SK-N-SH (cell line): ENCODE measurements at regions not wholly inside any gene's neighbourhood (a gene's known extent, or its start where the extent isn't known, plus 50 kb on each side); places are given as distances from the start of the nearest gene placed in this dataset.
"Not testable (repeated sequence)": the region's sequence is repeated elsewhere in the genome, so short reads cannot be mapped to it uniquely, and the experiment has no call there.

ENCODE experiments used
- CTCF ChIA-PET: fragments of 300-600, 350-600 bp; formaldehyde crosslinking; extraction: SDS; loops from one replicate; lab custom pipeline; 2021; lab: Yijun Ruan, JAX
- POLR2A ChIA-PET: fragments of 350-600 bp; sonication (Branson Sonifier 250); formaldehyde crosslinking; extraction: SDS; loops from one replicate; lab custom pipeline; 2020; ENCODE audit warnings: antibody characterized with exemption, inconsistent platforms; lab: Yijun Ruan, JAX
- DNase-seq: peaks from one replicate; pipeline ENCODE4 v3.0.0; 2012
- H2AFZ ChIP-seq: fragments of 200-600 bp; sonication (generic); 2 replicates; pipeline ENCODE4 v1.8.1; 2016; ENCODE audit warnings: antibody characterized with exemption, mild to moderate bottlenecking, low read depth
- H3F3A ChIP-seq: fragments of 200-600 bp; sonication (generic); replicated peaks from 2 replicates; pipeline ENCODE3; 2016; ENCODE audit warnings: antibody characterized with exemption, mild to moderate bottlenecking; ENCODE audit not compliant: insufficient read depth
- H3K27ac ChIP-seq, 2 experiments: fragments of 200-500 bp in 1 of 2; fragments of 200-600 bp in 1 of 2; sonication (Bioruptor generic) in 1 of 2; sonication (generic), shearing (Covaris generic) in 1 of 2; 2 replicates each; pipeline versions ENCODE4 v1.5.1 to v1.6.1; 2014 to 2016; ENCODE audit warnings: low read depth in 2 of 2, inconsistent platforms in 1 of 2, low read length in 1 of 2, mild to moderate bottlenecking in 1 of 2, mixed read lengths in 1 of 2
- H3K27me3 ChIP-seq: fragments of 200-600 bp; sonication (generic), shearing (Covaris generic); 2 replicates; pipeline ENCODE4 v1.6.1; 2016; ENCODE audit warnings: mixed run types; ENCODE audit not compliant: insufficient read depth
- H3K36me3 ChIP-seq, 2 experiments: fragments of 200-500 bp in 1 of 2; fragments of 200-600 bp in 1 of 2; sonication (Bioruptor generic) in 1 of 2; sonication (generic) in 1 of 2; replicated peaks in 1 of 2; 2 replicates each; pipeline versions ENCODE3 to v1.5.1; 2014 to 2016; ENCODE audit warnings: low read length in 1 of 2, mild to moderate bottlenecking in 1 of 2; ENCODE audit not compliant: insufficient read depth in 2 of 2, control insufficient read depth in 1 of 2
- H3K4me1 ChIP-seq, 2 experiments: fragments of 200-500 bp in 1 of 2; fragments of 200-600 bp in 1 of 2; sonication (Bioruptor generic) in 1 of 2; sonication (generic), shearing (Covaris generic) in 1 of 2; 2 replicates each; pipeline versions ENCODE4 v1.5.1 to v1.6.1; 2014 to 2016; ENCODE audit warnings: low read depth in 1 of 2, low read length in 1 of 2, mixed run types in 1 of 2; ENCODE audit not compliant: insufficient read depth in 2 of 2, control insufficient read depth in 1 of 2
- H3K4me2 ChIP-seq: fragments of 200-600 bp; sonication (generic), shearing (Covaris generic); 2 replicates; pipeline ENCODE4 v1.6.1; 2017; ENCODE audit warnings: mixed run types
- H3K4me3 ChIP-seq, 2 experiments: fragments of 200-500 bp in 1 of 2; fragments of 200-600 bp in 1 of 2; sonication (Bioruptor generic) in 1 of 2; sonication (generic), shearing (Covaris generic) in 1 of 2; 2 replicates each; pipeline versions ENCODE4 v1.5.1 to v1.8.1; 2014 to 2016; ENCODE audit warnings: low read depth in 2 of 2, inconsistent platforms in 1 of 2, low read length in 1 of 2, mild to moderate bottlenecking in 1 of 2, mixed read lengths in 1 of 2, moderate library complexity in 1 of 2
- H3K79me2 ChIP-seq: fragments of 200-600 bp; sonication (generic); 2 replicates; pipeline ENCODE4 v1.8.1; 2017; ENCODE audit warnings: mild to moderate bottlenecking; ENCODE audit not compliant: insufficient read depth
- H3K9ac ChIP-seq: fragments of 200-600 bp; sonication (generic); 2 replicates; pipeline ENCODE4 v1.6.1; 2017; ENCODE audit warnings: mixed run types
- H3K9me2 ChIP-seq: fragments of 200-600 bp; sonication (generic); 2 replicates; pipeline ENCODE4 v1.6.1; 2017; ENCODE audit warnings: mixed run types
- H3K9me3 ChIP-seq: fragments of 200-600 bp; sonication (generic); 2 replicates; pipeline ENCODE4 v1.6.1; 2017; ENCODE audit warnings: mixed run types, mild to moderate bottlenecking, moderate library complexity
- H4K20me1 ChIP-seq: fragments of 200-600 bp; sonication (generic); 2 replicates; pipeline ENCODE4 v1.6.1; 2017; ENCODE audit warnings: mild to moderate bottlenecking, mixed run types; ENCODE audit not compliant: insufficient read depth
- CTCF ChIP-seq: fragments of 200-600 bp; sonication (generic); IDR thresholded peaks from 2 replicates; pipeline ENCODE4 v1.6.1; 2017; ENCODE audit warnings: antibody characterized with exemption, mild to moderate bottlenecking, moderate library complexity
- EP300 ChIP-seq, 2 experiments: IDR thresholded peaks; 2 replicates each; pipeline versions ENCODE4 v1.4.0 to v1.6.1; 2012; ENCODE audit warnings: borderline replicate concordance in 1 of 2, low read depth in 1 of 2, low read length in 1 of 2
- FOXJ3 ChIP-seq: sonication (generic); formaldehyde crosslinking; IDR thresholded peaks from 2 replicates; pipeline ENCODE4 v1.5.1; 2020; ENCODE audit warnings: mild to moderate bottlenecking, missing genetic modification reagents
- GABPA ChIP-seq: IDR thresholded peaks from 2 replicates; pipeline ENCODE4 v1.4.0; 2012; ENCODE audit warnings: low read depth, mild to moderate bottlenecking
- MAX ChIP-seq: IDR thresholded peaks from 2 replicates; pipeline ENCODE4 v1.4.0; 2012; ENCODE audit warnings: low read depth
- MEF2A ChIP-seq: IDR thresholded peaks from 2 replicates; pipeline ENCODE4 v1.4.0; 2012; ENCODE audit warnings: low read depth, borderline replicate concordance
- POLR2AphosphoS5 ChIP-seq: IDR thresholded peaks from 2 replicates; pipeline ENCODE4 v1.6.1; 2012; ENCODE audit warnings: low read depth, low read length
- RAD21 ChIP-seq: IDR thresholded peaks from 2 replicates; pipeline ENCODE4 v1.6.1; 2012; ENCODE audit warnings: mild to moderate bottlenecking, low read length
- RCOR1 ChIP-seq: fragments of 150-350 bp; IDR thresholded peaks from 2 replicates; pipeline ENCODE4 v1.6.1; 2017; ENCODE audit warnings: antibody characterized with exemption, low read length
- RFX5 ChIP-seq: IDR thresholded peaks from 2 replicates; pipeline ENCODE4 v1.6.1; 2012; ENCODE audit warnings: mild to moderate bottlenecking, improper control_type of control experiment, low read length
- TAF1 ChIP-seq: IDR thresholded peaks from 2 replicates; pipeline ENCODE4 v1.6.1; 2012; ENCODE audit warnings: low read depth, mild to moderate bottlenecking, low read length, moderate library complexity, borderline replicate concordance
- TCF12 ChIP-seq: IDR thresholded peaks from 2 replicates; pipeline ENCODE4 v1.4.0; 2012
- TEAD4 ChIP-seq: IDR thresholded peaks from 2 replicates; pipeline ENCODE4 v1.4.0; 2012; ENCODE audit warnings: mild to moderate bottlenecking, borderline replicate concordance; ENCODE audit not compliant: insufficient read depth
- ZBTB33 ChIP-seq: IDR thresholded peaks from 2 replicates; pipeline ENCODE4 v1.4.0; 2012; ENCODE audit warnings: low read depth, borderline replicate concordance
- WGBS: methylation state at CpG from one replicate; pipeline ENCODE4 v1.1.6; 2017; ENCODE audit warnings: low lambda C conversion rate; 5-methylcytosine and 5-hydroxymethylcytosine counted together

GRCh38 chr20:52001999-52002666 lies 189.4 kb downstream of the ZFP64 start:
- peak; percentile 54 for DNase-seq
- H2AFZ ChIP-seq, result no peak overlapping the region

GRCh38 chr20:51997281-51997936 lies 194.2 kb downstream of the ZFP64 start:
- H3K27ac ChIP-seq, H2AFZ ChIP-seq, H3K79me2 ChIP-seq, DNase-seq, H3K4me2 ChIP-seq, H3K4me3 ChIP-seq, H3K9me2 ChIP-seq, H3K36me3 ChIP-seq, H4K20me1 ChIP-seq, H3K9me3 ChIP-seq, POLR2A ChIA-PET, H3F3A ChIP-seq, H3K27me3 ChIP-seq, H3K9ac ChIP-seq, H3K4me1 ChIP-seq: not testable (repeated sequence)
- WGBS, result 88% methylated on average over 4 of the region's 4 CpGs
- CTCF ChIA-PET, result interaction anchor here (1.7 kb wide), 1 partner anchor 12 kb away, joined by 7 read pairs; no protein-coding TSS in a partner anchor

More at GRCh38 chr20:52001999-52002666, 189.4 kb downstream of the ZFP64 start:
- Histone ChIP-seq H3K27me3 (no peaks in the 10 kb centered on the region), H3K9ac (no peak overlapping the region), H3K4me1 (no peaks in the 10 kb centered on the region; a peak in 2 of 4 replicates), H3K79me2 (no peaks in the 10 kb centered on the region), H3K9me3 (no peaks in the 10 kb centered on the region), H4K20me1 (no peaks in the 10 kb centered on the region)
- no peak for TF ChIP-seq MEF2A
- TF ChIP-seq TAF1, result no peak
- no peak for TF ChIP-seq TEAD4
- no peak for TF ChIP-seq TCF12
- no peak for TF ChIP-seq POLR2AphosphoS5
- no peak for TF ChIP-seq GABPA
- TF ChIP-seq CTCF, result 0 out of 2 replicates have a peak, but pooled peaks have one; percentile 20
- no peak for TF ChIP-seq RAD21
- TF ChIP-seq, all 33 proteins: peak for 1
- H3K27ac ChIP-seq, result no peak overlapping the region
- no peaks in the 10 kb centered on the region for H3K9me2 ChIP-seq
- ChIA-PET CTCF (interaction anchor here (0.6 to 1.4 kb wide), 3 partner anchors 12 to 36 kb away, joined by 3 to 5 read pairs (median 4); no protein-coding TSS in a partner anchor), POLR2A (no interaction called here)
- no peaks in the 10 kb centered on the region for H3K36me3 ChIP-seq
- no peak overlapping the region for H3K4me2 ChIP-seq
- no peak overlapping the region for H3K4me3 ChIP-seq
- WGBS, result 73% methylated on average over 8 of the region's 8 CpGs
- H3F3A ChIP-seq, result no peaks in the 10 kb centered on the region

GRCh38 chr20:51995551-51995951 lies 193.2 kb upstream of the SALL4 start:
- H3K27ac ChIP-seq, result no peak overlapping the region
- POLR2A ChIA-PET, result no interaction called here
- H2AFZ ChIP-seq, result no peak overlapping the region
- DNase-seq, result no peak
- H3K27me3 ChIP-seq, result no peaks in the 10 kb centered on the region
- H4K20me1 ChIP-seq, result no peaks in the 10 kb centered on the region
- H3K9ac ChIP-seq, result no peak overlapping the region
- no peaks in the 10 kb centered on the region; a peak in 1 of 4 replicates for H3K4me1 ChIP-seq
- H3K9me2 ChIP-seq, result no peaks in the 10 kb centered on the region
- CTCF ChIA-PET, result no interaction called here
- H3K79me2 ChIP-seq, result no peaks in the 10 kb centered on the region
- no peak overlapping the region for H3K4me2 ChIP-seq
- no peaks in the 10 kb centered on the region for H3K9me3 ChIP-seq
- WGBS, result 70% methylated on average over 3 of the region's 3 CpGs
- no peaks in the 10 kb centered on the region for H3F3A ChIP-seq
- no peak overlapping the region for H3K4me3 ChIP-seq
- H3K36me3 ChIP-seq, result no peaks in the 10 kb centered on the region
- TF ChIP-seq RCOR1 (no peak), TCF12 (no peak), GABPA (no peak), RFX5 (no peak), ZBTB33 (no peak), CTCF (no peak), FOXJ3 (no peak), EP300 (IDR thresholded peaks at IDR 0.05; ENCODE audit: borderline replicate concordance in 1 of 2, low read depth in 1 of 2, low read length in 1 of 2) (no peak), RAD21 (no peak), MAX (no peak)
